Hepatocyte (in vitro differentiated cells): ENCODE measurements at regions not wholly inside any gene's neighbourhood (a gene's known extent, or its start where the extent isn't known, plus 50 kb on each side); places are given as distances from the start of the nearest gene placed in this dataset.

Experiments
- EZH2 ChIP-seq: fragments of 200-600 bp; sonication (generic); IDR thresholded peaks from 2 replicates; pipeline ENCODE4 v1.6.1; 2016; ENCODE audit warnings: antibody characterized with exemption, mild to moderate bottlenecking, borderline replicate concordance
- EZH2phosphoT487 ChIP-seq: fragments of 200-600 bp; sonication (generic); IDR thresholded peaks from one replicate; pipeline ENCODE4 v1.6.1; 2018; ENCODE audit warnings: antibody characterized with exemption, mild to moderate bottlenecking, low read depth, moderate library complexity; ENCODE audit not compliant: unreplicated experiment, severe bottlenecking
- TF ChIP-seq, protein P1 (sequence below): fragments of 200-600 bp; sonication (generic); IDR thresholded peaks from 2 replicates; pipeline ENCODE4 v1.5.1; 2016; ENCODE audit warnings: antibody characterized with exemption, mild to moderate bottlenecking; ENCODE audit not compliant: poor library complexity

DNA sequence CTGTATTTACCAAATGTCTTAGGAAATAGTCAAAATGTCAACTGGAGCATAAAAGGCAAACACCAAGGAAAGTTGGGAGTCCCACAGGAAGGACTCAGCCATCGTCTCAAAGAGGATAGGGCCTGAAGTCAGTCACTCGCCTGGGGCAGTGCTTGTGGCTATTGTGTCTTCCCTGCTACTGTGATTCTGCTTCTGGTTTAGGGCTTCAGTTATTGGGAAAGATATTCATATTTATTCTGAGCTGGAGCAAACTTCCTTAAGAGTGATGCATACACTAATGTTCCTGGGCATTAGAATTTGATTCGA, 118.1 kb downstream of the EDEM1 start:
- TF ChIP-seq, protein P1, sequence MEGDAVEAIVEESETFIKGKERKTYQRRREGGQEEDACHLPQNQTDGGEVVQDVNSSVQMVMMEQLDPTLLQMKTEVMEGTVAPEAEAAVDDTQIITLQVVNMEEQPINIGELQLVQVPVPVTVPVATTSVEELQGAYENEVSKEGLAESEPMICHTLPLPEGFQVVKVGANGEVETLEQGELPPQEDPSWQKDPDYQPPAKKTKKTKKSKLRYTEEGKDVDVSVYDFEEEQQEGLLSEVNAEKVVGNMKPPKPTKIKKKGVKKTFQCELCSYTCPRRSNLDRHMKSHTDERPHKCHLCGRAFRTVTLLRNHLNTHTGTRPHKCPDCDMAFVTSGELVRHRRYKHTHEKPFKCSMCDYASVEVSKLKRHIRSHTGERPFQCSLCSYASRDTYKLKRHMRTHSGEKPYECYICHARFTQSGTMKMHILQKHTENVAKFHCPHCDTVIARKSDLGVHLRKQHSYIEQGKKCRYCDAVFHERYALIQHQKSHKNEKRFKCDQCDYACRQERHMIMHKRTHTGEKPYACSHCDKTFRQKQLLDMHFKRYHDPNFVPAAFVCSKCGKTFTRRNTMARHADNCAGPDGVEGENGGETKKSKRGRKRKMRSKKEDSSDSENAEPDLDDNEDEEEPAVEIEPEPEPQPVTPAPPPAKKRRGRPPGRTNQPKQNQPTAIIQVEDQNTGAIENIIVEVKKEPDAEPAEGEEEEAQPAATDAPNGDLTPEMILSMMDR, result no peak
- TF ChIP-seq EZH2 (no peak), EZH2phosphoT487 (no peak)
